ENCODE measurements at regions not wholly inside any gene's neighbourhood (a gene's known extent, or its start where the extent isn't known, plus 50 kb on each side); places are given as distances from the start of the nearest gene placed in this dataset.
A peak's percentile ranks its signal among the peaks of the same experiment; 100 is the strongest.
"Not testable (repeated sequence)": the region's sequence is repeated elsewhere in the genome, so short reads cannot be mapped to it uniquely, and the experiment has no call there.

GRCh38 chr13:73303851-73304250, 245.0 kb downstream of the KLF5 start:
- no TSS peak for BruUV-seq (replicated peaks)
- no peak for DNase-seq (ENCODE audit: low read depth, low spot score)
- H4K20me1 ChIP-seq (ENCODE audit: insufficient read depth), result no peaks in the 10 kb centered on the region
- no peak overlapping the region for H3K4me2 ChIP-seq (ENCODE audit: low read length)
- POLR2A ChIA-PET, result no interaction called here
- TF ChIP-seq CTCF (IDR thresholded peaks at IDR 0.05 in 2 of 3, conservative IDR thresholded peaks at IDR 0.05 in 1 of 3; ENCODE audit: borderline replicate concordance in 1 of 3, insufficient read depth in 1 of 3, low read depth in 2 of 3, low read length in 2 of 3) (no peak), ZNF274 (IDR thresholded peaks at IDR 0.05; ENCODE audit: low read depth, low read length) (no peak), JUND (IDR thresholded peaks at IDR 0.05) (no peak), SRF (IDR thresholded peaks at IDR 0.05; ENCODE audit: low read depth) (no peak), RAD21 (IDR thresholded peaks at IDR 0.05; ENCODE audit: low read depth) (no peak), FOSL1 (IDR thresholded peaks at IDR 0.05; ENCODE audit: low read depth) (no peak), POLR2A (IDR thresholded peaks at IDR 0.05; ENCODE audit: borderline replicate concordance, extremely low read depth, insufficient read depth, insufficient read length) (no peak), MAX (IDR thresholded peaks at IDR 0.05) (no peak), SIN3A (IDR thresholded peaks at IDR 0.05; ENCODE audit: low read depth) (no peak), CBX3 (IDR thresholded peaks at IDR 0.05; ENCODE audit: low read depth) (no peak), EZH2phosphoT487 (IDR thresholded peaks at IDR 0.05; ENCODE audit: borderline replicate concordance) (no peak), ZFX (IDR thresholded peaks at IDR 0.05) (no peak), YY1 (IDR thresholded peaks at IDR 0.05; ENCODE audit: extremely low read depth, insufficient replicate concordance, low read depth, low read length) (no peak), REST (IDR thresholded peaks at IDR 0.05; ENCODE audit: low read depth) (no peak), EGR1 (IDR thresholded peaks at IDR 0.05; ENCODE audit: low read depth) (no peak), ATF3 (IDR thresholded peaks at IDR 0.05) (no peak), CEBPB (IDR thresholded peaks at IDR 0.05; ENCODE audit: low read depth) (no peak), ELF1 (IDR thresholded peaks at IDR 0.05; ENCODE audit: borderline replicate concordance, low read depth) (no peak), EZH2 (IDR thresholded peaks at IDR 0.05) (no peak)
- H3K4me1 ChIP-seq (ENCODE audit: control insufficient read depth in 1 of 2, insufficient read depth in 2 of 2, low read length in 2 of 2), result peaks cover 0 to 4% of the 10 kb centered on the region in 2 experiments; a peak in 1 of 4 replicates
- no peak overlapping the region for H3K9ac ChIP-seq (ENCODE audit: low read length)
- H3K27me3 ChIP-seq (ENCODE audit: insufficient read depth, low read length), result no peaks in the 10 kb centered on the region
- no peak overlapping the region for H3K4me3 ChIP-seq (replicated peaks in 1 of 2; ENCODE audit: low read depth in 1 of 2, low read length in 2 of 2)
- no peaks in the 10 kb centered on the region for H3K9me2 ChIP-seq (ENCODE audit: insufficient read depth)
- intact Hi-C loops (cut with micrococcal nuclease), result no loop called here
- H3K36me3 ChIP-seq (ENCODE audit: control insufficient read depth in 1 of 2, insufficient read depth in 2 of 2, low read length in 2 of 2), result no peaks in the 10 kb centered on the region
- H3K9me3 ChIP-seq (ENCODE audit: control insufficient read depth in 1 of 2, insufficient read depth in 1 of 2, low read depth in 1 of 2, low read length in 2 of 2), result no peaks in the 10 kb centered on the region
- RAD21 ChIA-PET (ENCODE audit: low non-redundant PET in 1 of 2, low total read pairs in 2 of 2, uncharacterized antibody in 2 of 2, unreplicated experiment in 2 of 2), result no interaction called here
- H2AFZ ChIP-seq (ENCODE audit: low read depth, low read length, poor library complexity, severe bottlenecking), result no peak overlapping the region
- no peaks in the 10 kb centered on the region for H3K79me2 ChIP-seq (ENCODE audit: insufficient read depth, low read length)
- CTCF ChIA-PET, result no interaction called here
- no peak overlapping the region for H3K27ac ChIP-seq (ENCODE audit: low read depth, low read length)
- no peak for ATAC-seq

GRCh38 chr13:73301622-73302021, 242.8 kb downstream of the KLF5 start:
- H3K27me3 ChIP-seq (ENCODE audit: insufficient read depth, low read length); RAD21 ChIA-PET (ENCODE audit: low non-redundant PET in 1 of 2, low total read pairs in 2 of 2, uncharacterized antibody in 2 of 2, unreplicated experiment in 2 of 2); DNase-seq (ENCODE audit: low read depth, low spot score); H3K9me2 ChIP-seq (ENCODE audit: insufficient read depth); H3K4me3 ChIP-seq (replicated peaks in 1 of 2; ENCODE audit: low read depth in 1 of 2, low read length in 2 of 2); CTCF ChIA-PET; BruUV-seq (replicated peaks); POLR2A ChIA-PET; ATAC-seq; H3K4me1 ChIP-seq (ENCODE audit: control insufficient read depth in 1 of 2, insufficient read depth in 2 of 2, low read length in 2 of 2); H3K9me3 ChIP-seq (ENCODE audit: control insufficient read depth in 1 of 2, insufficient read depth in 1 of 2, low read depth in 1 of 2, low read length in 2 of 2); H4K20me1 ChIP-seq (ENCODE audit: insufficient read depth); H3K36me3 ChIP-seq (ENCODE audit: control insufficient read depth in 1 of 2, insufficient read depth in 2 of 2, low read length in 2 of 2); H3K27ac ChIP-seq (ENCODE audit: low read depth, low read length); H3K79me2 ChIP-seq (ENCODE audit: insufficient read depth, low read length); intact Hi-C loops (cut with micrococcal nuclease); H3K4me2 ChIP-seq (ENCODE audit: low read length); H3K9ac ChIP-seq (ENCODE audit: low read length): not testable (repeated sequence)
- H2AFZ ChIP-seq (ENCODE audit: low read depth, low read length, poor library complexity, severe bottlenecking), result peak overlapping the region; percentile 48

Measured in HCT116 (cell line).